GM12874 (cell line): ENCODE measurements at regions not wholly inside any gene's neighbourhood (a gene's known extent, or its start where the extent isn't known, plus 50 kb on each side); places are given as distances from the start of the nearest gene placed in this dataset.

Experiments used
- CTCF ChIP-seq: IDR thresholded peaks from 2 replicates; pipeline ENCODE4 v1.5.1; 2011; ENCODE audit warnings: low read depth, mild to moderate bottlenecking, control low read depth, low read length, moderate library complexity; ENCODE audit not compliant: insufficient read depth

DNA sequence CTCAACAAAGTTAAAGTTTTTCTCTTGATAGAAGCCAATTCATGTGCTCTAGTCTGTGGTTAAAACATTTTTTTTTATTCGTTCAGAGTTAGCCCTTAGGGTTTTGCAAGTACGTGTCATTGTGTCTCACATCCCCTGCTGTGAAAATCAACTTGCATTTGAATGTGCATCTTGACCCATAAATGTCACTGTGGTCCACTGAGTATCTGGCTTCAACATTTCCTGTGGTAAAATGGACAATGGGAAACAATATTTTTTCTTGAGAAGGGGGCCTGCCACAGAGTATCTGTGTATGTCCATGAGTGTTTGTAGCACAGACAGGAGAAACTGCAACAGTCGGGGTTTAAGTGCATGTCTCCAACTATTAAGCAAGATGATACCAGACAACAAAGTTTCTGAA is 554.8 kb upstream of the TENM3 start:
- TF ChIP-seq CTCF, result no peak

GRCh38 chr4:181688872-181689271 is 554.3 kb upstream of the TENM3 start:
- TF ChIP-seq CTCF, result no peak

- no peak for TF ChIP-seq CTCF
Measured at GRCh38 chr4:181690498-181690897, 552.7 kb upstream of the TENM3 start.

- TF ChIP-seq CTCF, result no peak
Measured at GRCh38 chr4:181692965-181693364, 550.2 kb upstream of the TENM3 start.

- no peak for TF ChIP-seq CTCF
Measured at GRCh38 chr4:181693517-181693916, 549.7 kb upstream of the TENM3 start.

DNA sequence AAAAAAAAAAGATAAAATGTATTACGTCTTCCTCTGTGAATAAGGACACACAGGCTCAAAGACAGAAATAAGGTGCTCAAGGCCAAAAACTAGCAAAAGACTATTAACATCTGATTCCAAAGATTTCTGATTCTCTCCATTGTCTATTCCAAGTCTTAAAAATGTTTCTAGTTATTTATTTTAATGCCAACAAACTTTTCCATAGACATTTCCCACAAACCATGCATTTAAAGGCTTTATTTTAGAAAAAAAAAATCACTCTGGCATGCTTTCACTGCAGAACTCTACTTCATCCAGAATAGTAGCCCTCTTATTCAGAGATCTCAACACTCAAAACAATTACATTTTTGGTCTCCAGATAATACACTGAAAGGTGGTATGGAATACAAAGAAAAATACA is 545.0 kb upstream of the TENM3 start:
- no peak for TF ChIP-seq CTCF

DNA sequence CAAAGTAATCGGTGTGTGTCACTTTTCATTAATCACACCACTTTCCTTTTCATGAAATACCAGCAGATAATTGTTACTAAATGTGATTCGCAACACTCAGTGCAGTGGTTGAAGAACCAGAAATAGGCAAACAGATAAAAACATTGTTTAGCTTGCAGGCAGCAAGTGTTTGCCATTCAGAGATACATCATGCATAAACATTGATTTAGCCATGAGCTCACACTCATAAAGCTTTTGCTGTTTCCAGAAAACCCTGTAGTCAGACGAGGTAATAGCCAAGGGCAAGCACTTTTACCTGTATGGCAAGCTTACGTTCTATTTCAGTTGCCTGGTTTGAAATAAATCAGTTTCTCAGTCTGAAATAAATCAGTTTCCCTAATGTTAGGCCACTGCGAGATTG is 542.0 kb upstream of the TENM3 start:
- no peak for TF ChIP-seq CTCF

- TF ChIP-seq CTCF, result no peak
Measured at GRCh38 chr4:181701894-181702293, 541.3 kb upstream of the TENM3 start.
